ENCODE measurements at regions not wholly inside any gene's neighbourhood (a gene's known extent, or its start where the extent isn't known, plus 50 kb on each side); places are given as distances from the start of the nearest gene placed in this dataset.

DNA sequence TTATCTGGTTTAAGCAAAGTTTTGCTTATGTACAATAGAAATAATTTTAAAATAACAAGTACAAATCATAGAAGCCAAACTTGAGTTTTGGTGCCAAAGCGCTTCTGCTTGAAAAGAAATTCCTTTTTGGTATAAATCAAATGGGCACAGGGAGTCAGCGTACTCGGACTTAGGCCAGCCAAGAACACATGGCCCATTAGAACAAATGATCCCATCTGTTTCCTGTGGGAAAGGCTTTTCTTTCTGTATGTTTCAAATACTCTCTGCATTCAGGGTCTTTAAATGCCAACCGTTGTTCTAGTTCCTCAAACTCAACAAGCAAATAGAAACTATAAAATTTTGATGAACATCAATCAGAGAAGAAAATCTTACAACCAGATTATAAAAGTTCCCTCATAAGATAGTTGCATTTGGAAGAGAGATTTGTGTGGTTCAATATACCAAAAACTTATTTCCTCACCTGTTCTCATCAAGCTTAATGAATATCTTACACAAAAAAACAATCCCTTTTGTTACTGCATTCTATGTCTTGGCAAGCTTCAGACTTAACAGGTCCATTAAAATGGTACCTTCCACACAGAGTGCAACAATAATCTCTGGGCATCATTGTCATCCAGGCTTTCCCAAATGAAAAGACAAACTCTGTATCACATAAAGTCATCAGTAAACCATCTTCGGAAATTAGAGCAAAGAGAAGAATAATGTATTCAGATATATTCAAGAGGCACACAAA is 739.8 kb upstream of the API5 start:
- TF ChIP-seq, protein P1, sequence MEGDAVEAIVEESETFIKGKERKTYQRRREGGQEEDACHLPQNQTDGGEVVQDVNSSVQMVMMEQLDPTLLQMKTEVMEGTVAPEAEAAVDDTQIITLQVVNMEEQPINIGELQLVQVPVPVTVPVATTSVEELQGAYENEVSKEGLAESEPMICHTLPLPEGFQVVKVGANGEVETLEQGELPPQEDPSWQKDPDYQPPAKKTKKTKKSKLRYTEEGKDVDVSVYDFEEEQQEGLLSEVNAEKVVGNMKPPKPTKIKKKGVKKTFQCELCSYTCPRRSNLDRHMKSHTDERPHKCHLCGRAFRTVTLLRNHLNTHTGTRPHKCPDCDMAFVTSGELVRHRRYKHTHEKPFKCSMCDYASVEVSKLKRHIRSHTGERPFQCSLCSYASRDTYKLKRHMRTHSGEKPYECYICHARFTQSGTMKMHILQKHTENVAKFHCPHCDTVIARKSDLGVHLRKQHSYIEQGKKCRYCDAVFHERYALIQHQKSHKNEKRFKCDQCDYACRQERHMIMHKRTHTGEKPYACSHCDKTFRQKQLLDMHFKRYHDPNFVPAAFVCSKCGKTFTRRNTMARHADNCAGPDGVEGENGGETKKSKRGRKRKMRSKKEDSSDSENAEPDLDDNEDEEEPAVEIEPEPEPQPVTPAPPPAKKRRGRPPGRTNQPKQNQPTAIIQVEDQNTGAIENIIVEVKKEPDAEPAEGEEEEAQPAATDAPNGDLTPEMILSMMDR (IDR thresholded peaks at IDR 0.05; ENCODE audit: low read length), result no peak
- TF ChIP-seq EZH2 (optimal IDR thresholded peaks at IDR 0.05; ENCODE audit: low read depth, low read length), result no peak

Data from MM.1S (cell line).